Uterus (tissue), 3 donors: ENCODE measurements at regions not wholly inside any gene's neighbourhood (a gene's known extent, or its start where the extent isn't known, plus 50 kb on each side); places are given as distances from the start of the nearest gene placed in this dataset.

Source experiments
- DNase-seq, 2 donors: peaks; one replicate each; pipeline ENCODE4 v3.0.0-alpha.2; 2019 to 2020
- H3K27ac ChIP-seq, 2 donors: fragments of 200-600 bp; sonication (generic); 1 replicate in 1 of 2; 2 replicates in 1 of 2; pipeline ENCODE4 v1.5.1; 2016 to 2018
- H3K27me3 ChIP-seq, 2 donors: fragments of 200-600 bp; sonication (generic); one replicate each; pipeline ENCODE4 v1.5.1; 2018 to 2019; ENCODE audit warnings: control low read depth in 1 of 2
- H3K36me3 ChIP-seq, 2 donors: fragments of 200-600 bp; sonication (generic); one replicate each; pipeline ENCODE4 v1.5.1; 2019; ENCODE audit warnings: control low read depth in 1 of 2
- H3K4me1 ChIP-seq, 2 donors: fragments of 200-600 bp; sonication (generic); one replicate each; pipeline ENCODE4 v1.5.1; 2018 to 2019; ENCODE audit warnings: control low read depth in 1 of 2
- H3K4me3 ChIP-seq, 2 donors: fragments of 200-600 bp; sonication (generic); 1 replicate in 1 of 2; 2 replicates in 1 of 2; pipeline ENCODE4 v1.5.1; 2018 to 2019; ENCODE audit warnings: mild to moderate bottlenecking in 1 of 2
- H3K9me3 ChIP-seq, 2 donors: fragments of 200-600 bp; sonication (generic); one replicate each; pipeline ENCODE4 v1.5.1; 2019; ENCODE audit warnings: control low read depth in 1 of 2
- CTCF ChIP-seq, 4 experiments: fragments of 200-600 bp in 2 of 4; fragments of 450-650 bp in 2 of 4; sonication (generic) in 2 of 4; IDR thresholded peaks; one replicate each; pipeline ENCODE4 v1.5.1; 2016 to 2019; ENCODE audit warnings: antibody characterized with exemption in 4 of 4, mild to moderate bottlenecking in 2 of 4, moderate library complexity in 1 of 4
- POLR2A ChIP-seq, 2 donors: fragments of 450-650 bp; IDR thresholded peaks; one replicate each; pipeline ENCODE4 v1.6.1; 2016; ENCODE audit warnings: antibody characterized with exemption in 2 of 2, mild to moderate bottlenecking in 1 of 2, moderate library complexity in 1 of 2
- intact Hi-C: fragments of 100-400 bp; cut with DNase I; formaldehyde crosslinking; loops from one replicate; pipeline ENCODE4 v1.15.1; 2023; ENCODE audit warnings: low total_unique reads
- donor health status: DM: yes; HTN: yes; CAD: no.

DNA sequence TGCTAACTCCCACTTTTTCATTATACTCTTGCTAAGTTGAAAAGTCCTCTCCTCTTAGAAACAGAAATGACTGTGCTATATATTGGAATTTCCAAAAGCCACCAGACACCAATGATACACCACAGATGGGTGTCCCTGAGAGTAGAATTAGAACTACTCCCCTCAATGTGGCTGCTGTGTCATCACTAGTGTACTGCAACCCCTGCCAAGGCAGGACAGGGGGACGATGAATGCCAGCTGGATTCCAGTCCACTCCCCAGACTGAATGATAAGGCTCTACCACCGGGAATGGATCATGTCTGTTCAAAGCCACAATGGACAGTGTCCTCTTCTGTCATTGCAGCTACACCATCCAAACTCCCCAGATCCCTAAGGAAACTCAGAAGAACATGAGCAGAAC lies 69.7 kb upstream of the EDNRB start:
- TF ChIP-seq CTCF (IDR thresholded peaks at IDR 0.05) (no peak), POLR2A (IDR thresholded peaks at IDR 0.05) (no peak)
- no peak overlapping the region for H3K4me3 ChIP-seq
- no peaks in the 10 kb centered on the region for H3K36me3 ChIP-seq
- no peaks in the 10 kb centered on the region for H3K4me1 ChIP-seq
- intact Hi-C loops = no loop called here
- H3K27ac ChIP-seq = no peak overlapping the region
- no peak for DNase-seq
- no peaks in the 10 kb centered on the region for H3K27me3 ChIP-seq
- H3K9me3 ChIP-seq = no peaks in the 10 kb centered on the region

GRCh38 chr13:77986713-77987112 lies 68.1 kb upstream of the EDNRB start:
- TF ChIP-seq CTCF (IDR thresholded peaks at IDR 0.05) (no peak), POLR2A (IDR thresholded peaks at IDR 0.05) (no peak)
- intact Hi-C loops = no loop called here
- no peaks in the 10 kb centered on the region for H3K9me3 ChIP-seq
- DNase-seq = no peak
- H3K4me1 ChIP-seq = no peaks in the 10 kb centered on the region
- no peak overlapping the region for H3K4me3 ChIP-seq
- no peaks in the 10 kb centered on the region for H3K36me3 ChIP-seq
- no peaks in the 10 kb centered on the region for H3K27me3 ChIP-seq
- no peak overlapping the region for H3K27ac ChIP-seq

DNA sequence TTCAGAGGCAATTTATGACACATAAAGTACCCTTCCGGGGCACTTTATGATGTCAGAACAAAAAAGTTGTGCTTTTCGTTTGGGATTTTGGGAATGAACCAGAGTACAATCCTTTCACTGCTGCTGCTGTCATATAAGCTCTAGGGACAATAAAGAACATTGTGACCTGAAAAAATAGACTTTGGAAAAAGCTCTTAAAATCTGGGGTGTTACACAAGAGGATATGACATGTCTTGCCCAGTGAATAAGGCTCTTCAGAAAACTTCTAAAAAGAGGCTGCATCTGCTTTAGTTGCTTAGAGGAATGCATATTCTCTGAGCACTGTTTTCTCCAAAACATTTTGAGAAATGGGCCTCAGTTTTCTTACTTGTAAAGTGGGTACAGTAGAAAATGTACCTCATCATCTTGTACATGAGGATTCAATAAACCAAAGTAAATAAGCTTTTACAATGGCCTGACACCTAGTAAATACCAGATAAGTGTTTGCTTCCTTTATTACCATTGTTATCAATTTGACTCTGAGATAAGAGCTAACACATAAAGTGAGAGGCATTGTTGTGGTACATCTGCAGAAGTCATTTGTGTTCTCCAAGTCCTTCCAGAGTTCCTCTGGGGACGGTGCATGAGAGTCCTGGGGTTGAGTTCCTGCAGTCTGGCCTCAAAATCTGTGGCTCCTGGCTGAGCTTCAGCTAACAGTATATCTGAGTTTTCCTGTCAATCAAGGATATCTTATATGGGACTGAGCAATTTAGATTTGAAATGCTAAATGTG lies 67.4 kb upstream of the EDNRB start:
- intact Hi-C loops = no loop called here
- Histone ChIP-seq H3K36me3 (no peaks in the 10 kb centered on the region), H3K27me3 (no peaks in the 10 kb centered on the region), H3K4me3 (no peak overlapping the region), H3K4me1 (no peaks in the 10 kb centered on the region), H3K27ac (no peak overlapping the region), H3K9me3 (no peaks in the 10 kb centered on the region)
- TF ChIP-seq POLR2A (IDR thresholded peaks at IDR 0.05) = no peak
- no peak for TF ChIP-seq CTCF (IDR thresholded peaks at IDR 0.05)
- no peak for DNase-seq

GRCh38 chr13:77981281-77981881 lies 62.8 kb upstream of the EDNRB start:
- DNase-seq = no peak
- Histone ChIP-seq H3K4me3 (no peak overlapping the region), H3K36me3 (no peaks in the 10 kb centered on the region), H3K27ac (peak overlapping the region; percentile 7 to 47), H3K9me3 (no peaks in the 10 kb centered on the region), H3K4me1 (no peaks in the 10 kb centered on the region), H3K27me3 (no peaks in the 10 kb centered on the region)
- TF ChIP-seq CTCF (IDR thresholded peaks at IDR 0.05) = no peak
- TF ChIP-seq POLR2A (IDR thresholded peaks at IDR 0.05) = no peak
- intact Hi-C loops = no loop called here

DNA sequence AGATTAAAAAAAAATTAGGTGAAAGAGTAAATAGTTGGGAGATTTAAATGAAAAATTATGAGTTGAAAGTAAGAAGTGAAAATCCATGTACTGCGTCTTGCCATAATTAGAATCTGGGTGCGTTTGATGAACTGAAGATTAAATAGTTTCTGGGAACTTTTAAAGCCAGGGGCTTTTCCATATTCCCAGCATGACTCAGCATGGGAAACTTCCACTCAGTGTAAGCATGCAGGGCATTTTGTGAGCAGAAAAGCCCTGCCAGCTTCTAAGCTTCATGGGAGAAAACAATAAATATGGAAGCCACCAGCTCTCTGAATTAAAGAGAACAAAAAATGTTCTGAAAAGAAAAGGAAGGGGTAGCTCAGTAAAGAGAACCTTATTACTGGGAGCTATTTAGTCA lies 62.0 kb upstream of the EDNRB start:
- peak overlapping the region; percentile 7 to 47 for H3K27ac ChIP-seq

More for the DNA sequence above, 62.0 kb upstream of the EDNRB start:
- Histone ChIP-seq H3K4me1 (no peaks in the 10 kb centered on the region), H3K36me3 (no peaks in the 10 kb centered on the region), H3K27me3 (no peaks in the 10 kb centered on the region), H3K4me3 (no peak overlapping the region), H3K9me3 (no peaks in the 10 kb centered on the region)
- intact Hi-C loops = no loop called here
- no peak for DNase-seq
- TF ChIP-seq CTCF (IDR thresholded peaks at IDR 0.05) = no peak
- no peak for TF ChIP-seq POLR2A (IDR thresholded peaks at IDR 0.05)
